IMR-90 (cell line): ENCODE measurements at regions not wholly inside any gene's neighbourhood (a gene's known extent, or its start where the extent isn't known, plus 50 kb on each side); places are given as distances from the start of the nearest gene placed in this dataset.

Experiments
- ATAC-seq: fragments of 200-7000 bp; cut with Tn5 transposase; 2 replicates; pipeline ENCODE4 v1.9.1; 2020; ENCODE audit warnings: low read depth, mild to moderate bottlenecking, moderate library complexity
- BruUV-seq: library from RNA; stranded (reverse); fragments of 400-500 nt; replicated peaks from 2 replicates; lab custom pipeline; 2021; lab: Mats Ljungman, UMichigan
- CTCF ChIA-PET: fragments of 300-600 bp; formaldehyde crosslinking; extraction: SDS; loops from one replicate; lab custom pipeline; 2021; ENCODE audit warnings: antibody characterized with exemption; lab: Yijun Ruan, JAX
- POLR2A ChIA-PET: fragments of 300-600 bp; sonication (Branson Sonifier 250); formaldehyde crosslinking; loops from one replicate; lab custom pipeline; 2022; ENCODE audit warnings: antibody characterized with exemption; ENCODE audit not compliant: unreplicated experiment; lab: Charles Lee
- DNase-seq: peaks from one replicate; pipeline ENCODE4 v3.0.0; 2013
- H2AFZ ChIP-seq: replicated peaks from 2 replicates; pipeline ENCODE3; 2013; ENCODE audit warnings: low read length, mild to moderate bottlenecking; ENCODE audit not compliant: poor library complexity
- H2AK5ac ChIP-seq: 2 replicates; pipeline ENCODE4 v1.6.1; 2013; ENCODE audit warnings: low read depth, low read length, inconsistent platforms
- H2AK9ac ChIP-seq: replicated peaks from 2 replicates; pipeline ENCODE3; 2013; ENCODE audit warnings: mild to moderate bottlenecking, low read depth, low read length, moderate library complexity; ENCODE audit not compliant: poor library complexity
- H2BK120ac ChIP-seq: 2 replicates; pipeline ENCODE4 v1.6.1; 2013; ENCODE audit warnings: low read depth, low read length, inconsistent platforms
- H2BK15ac ChIP-seq: 3 replicates; pipeline ENCODE4 v1.6.1; 2013; ENCODE audit warnings: low read depth, low read length, inconsistent platforms
- H2BK20ac ChIP-seq: 2 replicates; pipeline ENCODE4 v1.6.1; 2013; ENCODE audit warnings: low read depth, mild to moderate bottlenecking, inconsistent platforms, low read length, moderate library complexity
- H2BK5ac ChIP-seq: 2 replicates; pipeline ENCODE4 v1.6.1; 2013; ENCODE audit warnings: mild to moderate bottlenecking, low read depth, low read length, inconsistent platforms; ENCODE audit not compliant: poor library complexity, severe bottlenecking
- H3K14ac ChIP-seq: replicated peaks from 2 replicates; pipeline ENCODE4 v1.6.1; 2013; ENCODE audit warnings: low read depth, low read length, inconsistent platforms
- H3K18ac ChIP-seq: 2 replicates; pipeline ENCODE4 v1.6.1; 2013; ENCODE audit warnings: low read depth, low read length, control low read depth
- H3K23ac ChIP-seq: 2 replicates; pipeline ENCODE4 v1.6.1; 2013; ENCODE audit warnings: low read depth, low read length, inconsistent platforms
- H3K27ac ChIP-seq: 2 replicates; pipeline ENCODE4 v1.5.1; 2013; ENCODE audit warnings: mild to moderate bottlenecking, control low read depth, low read length; ENCODE audit not compliant: insufficient read depth
- H3K27me3 ChIP-seq: 2 replicates; pipeline ENCODE4 v1.6.1; 2013; ENCODE audit warnings: low read length; ENCODE audit not compliant: control insufficient read depth, insufficient read depth
- H3K36me3 ChIP-seq: 2 replicates; pipeline ENCODE4 v1.6.1; 2013; ENCODE audit warnings: low read length, mixed read lengths; ENCODE audit not compliant: control insufficient read depth, insufficient read depth
- H3K4ac ChIP-seq: 2 replicates; pipeline ENCODE4 v1.6.1; 2013; ENCODE audit warnings: low read depth, low read length, inconsistent platforms
- H3K4me1 ChIP-seq: 2 replicates; pipeline ENCODE4 v1.6.1; 2013; ENCODE audit warnings: low read length, mixed read lengths; ENCODE audit not compliant: control insufficient read depth, insufficient read depth
- H3K4me2 ChIP-seq: 2 replicates; pipeline ENCODE4 v1.6.1; 2013; ENCODE audit warnings: low read depth, mild to moderate bottlenecking, control low read depth, low read length, moderate library complexity
- H3K4me3 ChIP-seq: 2 replicates; pipeline ENCODE4 v1.5.1; 2013; ENCODE audit warnings: low read depth, mild to moderate bottlenecking, control low read depth, low read length, moderate library complexity; ENCODE audit not compliant: insufficient read depth
- H3K56ac ChIP-seq: 2 replicates; pipeline ENCODE4 v1.6.1; 2013; ENCODE audit warnings: low read length, inconsistent platforms; ENCODE audit not compliant: insufficient read depth; ENCODE audit errors: extremely low read depth
- H3K79me1 ChIP-seq, 2 experiments: 2 replicates each; pipeline ENCODE4 v1.6.1; 2013; ENCODE audit warnings: low read length in 2 of 2, inconsistent platforms in 1 of 2, low read depth in 1 of 2
- H3K9ac ChIP-seq: 2 replicates; pipeline ENCODE4 v1.6.1; 2013; ENCODE audit warnings: low read depth, low read length, control low read depth
- H3K9me1 ChIP-seq: 2 replicates; pipeline ENCODE4 v1.6.1; 2013; ENCODE audit warnings: low read length, inconsistent platforms; ENCODE audit not compliant: insufficient read depth
- H3K9me3 ChIP-seq: 2 replicates; pipeline ENCODE4 v1.6.1; 2013; ENCODE audit warnings: low read length; ENCODE audit not compliant: control insufficient read depth, insufficient read depth
- H4K20me1 ChIP-seq: 2 replicates; pipeline ENCODE4 v1.6.1; 2013; ENCODE audit warnings: low read length, inconsistent platforms; ENCODE audit not compliant: insufficient read depth
- H4K5ac ChIP-seq: 2 replicates; pipeline ENCODE4 v1.6.1; 2013; ENCODE audit warnings: mild to moderate bottlenecking, low read depth, low read length, control low read depth
- H4K8ac ChIP-seq, 2 experiments: 2 replicates each; pipeline ENCODE4 v1.6.1; 2013; ENCODE audit warnings: low read depth in 2 of 2, low read length in 2 of 2, control low read depth in 1 of 2, inconsistent platforms in 1 of 2
- H4K91ac ChIP-seq: 2 replicates; pipeline ENCODE4 v1.6.1; 2013; ENCODE audit warnings: low read depth, low read length, inconsistent platforms; ENCODE audit not compliant: insufficient read depth
- BHLHE40 ChIP-seq: fragments of 150-350 bp; IDR thresholded peaks from 2 replicates; pipeline ENCODE4 v1.6.1; 2016; ENCODE audit warnings: mild to moderate bottlenecking, low read depth, low read length
- CEBPB ChIP-seq: IDR thresholded peaks from 2 replicates; pipeline ENCODE4 v1.6.1; 2012; ENCODE audit warnings: low read depth, low read length, improper control_type of control experiment
- CHD1 ChIP-seq: IDR thresholded peaks from 2 replicates; pipeline ENCODE4 v1.6.1; 2012; ENCODE audit warnings: low read depth, low read length, improper control_type of control experiment
- ELK1 ChIP-seq: fragments of 150-350 bp; IDR thresholded peaks from 2 replicates; pipeline ENCODE4 v1.6.1; 2016; ENCODE audit warnings: low read depth, mild to moderate bottlenecking, low read length, moderate library complexity, borderline replicate concordance
- FOS ChIP-seq: fragments of 150-350 bp; IDR thresholded peaks from 2 replicates; pipeline ENCODE4 v1.6.1; 2016; ENCODE audit warnings: low read depth, low read length
- MAFK ChIP-seq: IDR thresholded peaks from 2 replicates; pipeline ENCODE4 v1.6.1; 2012; ENCODE audit warnings: low read depth, low read length, improper control_type of control experiment
- MXI1 ChIP-seq: IDR thresholded peaks from 2 replicates; pipeline ENCODE4 v1.6.1; 2012; ENCODE audit warnings: low read depth, mild to moderate bottlenecking, low read length, moderate library complexity, borderline replicate concordance
- NFE2L2 ChIP-seq: fragments of 150-350 bp; IDR thresholded peaks from 2 replicates; pipeline ENCODE4 v1.6.1; 2016; ENCODE audit warnings: low read depth, mild to moderate bottlenecking, low read length
- POLR2A ChIP-seq: IDR thresholded peaks from 2 replicates; pipeline ENCODE4 v1.6.1; 2012; ENCODE audit warnings: mild to moderate bottlenecking, low read depth, low read length
- RAD21 ChIP-seq: IDR thresholded peaks from 2 replicates; pipeline ENCODE4 v1.6.1; 2012; ENCODE audit warnings: low read length, improper control_type of control experiment
- RCOR1 ChIP-seq: IDR thresholded peaks from 2 replicates; pipeline ENCODE4 v1.6.1; 2012; ENCODE audit warnings: mild to moderate bottlenecking, low read length, improper control_type of control experiment; ENCODE audit not compliant: insufficient replicate concordance
- RFX5 ChIP-seq: IDR thresholded peaks from 2 replicates; pipeline ENCODE4 v1.8.0; 2012; ENCODE audit warnings: low read depth, mild to moderate bottlenecking, low read length, moderate library complexity
- SMC3 ChIP-seq: fragments of 150-350 bp; IDR thresholded peaks from 2 replicates; pipeline ENCODE4 v1.6.1; 2016; ENCODE audit warnings: low read depth, mild to moderate bottlenecking, antibody characterized with exemption, low read length, moderate library complexity
- USF2 ChIP-seq: fragments of 150-350 bp; IDR thresholded peaks from 2 replicates; pipeline ENCODE4 v1.6.1; 2017; ENCODE audit warnings: mild to moderate bottlenecking, antibody characterized with exemption, low read length, low read depth
- WGBS, 2 experiments: methylation state at CpG; one replicate each; pipeline versions ENCODE4 v1.1.5 to v1.1.7; 2013; ENCODE audit warnings: missing lambda C conversion rate in 2 of 2; ENCODE audit not compliant: insufficient read length in 1 of 2; ENCODE audit errors: extremely low coverage in 2 of 2; 5-methylcytosine and 5-hydroxymethylcytosine counted together
- dilution Hi-C: fragments of 300-500 bp; cut with HindIII; formaldehyde crosslinking; loops from one replicate; pipeline ENCODE4 v1.14.3; 2018; ENCODE audit warnings: low sequenced_read_pairs; ENCODE audit not compliant: unreplicated experiment
- in situ Hi-C: fragments of 300-500 bp; cut with MboI; formaldehyde crosslinking; loops from 3 replicates; pipeline ENCODE4 v1.14.3; 2019; ENCODE audit warnings: low sequenced_read_pairs, inconsistent platforms, mixed read lengths
- intact Hi-C: fragments of 100-400 bp; cut with micrococcal nuclease; formaldehyde crosslinking; loops from 2 replicates; pipeline ENCODE4 v1.10.0; 2022

GRCh38 chr16:49012961-49013726, 268.5 kb downstream of the CBLN1 start:
- H3K56ac ChIP-seq = no peak overlapping the region
- no peak overlapping the region for H2BK15ac ChIP-seq
- dilution Hi-C loops (no loop called here), in situ Hi-C loops (no loop called here), intact Hi-C loops (no loop called here)
- no peak overlapping the region for H2AK5ac ChIP-seq
- H3K9me1 ChIP-seq = peaks cover 8% of the 10 kb centered on the region; the same call in 1 of the 2 replicates
- 45% methylated on average over 2 of the region's 21 CpGs; no CpG with 5 or more reads in 1 of the 2 experiments for WGBS, 2 experiments
- H3K4me2 ChIP-seq = no peak overlapping the region
- H3K18ac ChIP-seq = no peak overlapping the region
- BruUV-seq = no TSS peak
- CTCF ChIA-PET = no interaction called here
- no peak overlapping the region for H4K8ac ChIP-seq
- POLR2A ChIA-PET = no interaction called here
- no peaks in the 10 kb centered on the region for H3K79me1 ChIP-seq
- H3K36me3 ChIP-seq = no peaks in the 10 kb centered on the region
- H2AK9ac ChIP-seq = no peak overlapping the region
- no peak overlapping the region for H2BK120ac ChIP-seq
- no peaks in the 10 kb centered on the region for H3K9me3 ChIP-seq
- H3K27me3 ChIP-seq = peaks cover 20% of the 10 kb centered on the region; the same call in 1 of the 2 replicates
- no peak overlapping the region for H4K5ac ChIP-seq
- no peak overlapping the region for H2BK20ac ChIP-seq
- no peak overlapping the region for H4K91ac ChIP-seq
- no peak for TF ChIP-seq USF2
- TF ChIP-seq RCOR1 = no peak
- no peak for TF ChIP-seq CEBPB
- TF ChIP-seq ELK1 = no peak
- TF ChIP-seq NFE2L2 = no peak
- no peak for TF ChIP-seq FOS
- TF ChIP-seq CHD1 = no peak
- no peak for TF ChIP-seq BHLHE40
- TF ChIP-seq POLR2A = no peak
- no peak for TF ChIP-seq MAFK
- TF ChIP-seq RAD21 = no peak
- TF ChIP-seq SMC3 = no peak
- no peak for TF ChIP-seq RFX5
- TF ChIP-seq MXI1 = no peak
- DNase-seq (no peak), ATAC-seq (no peak)
- H3K4me1 ChIP-seq = no peaks in the 10 kb centered on the region
- H3K9ac ChIP-seq = no peak overlapping the region
- no peak overlapping the region for H3K14ac ChIP-seq
- no peak overlapping the region for H2BK5ac ChIP-seq
- H4K20me1 ChIP-seq = no peaks in the 10 kb centered on the region
- no peak overlapping the region for H3K4me3 ChIP-seq
- no peak overlapping the region for H3K23ac ChIP-seq
- H3K27ac ChIP-seq = no peak overlapping the region
- H3K4ac ChIP-seq = no peak overlapping the region
- no peak overlapping the region for H2AFZ ChIP-seq
